Astrocyte of the hippocampus (primary cell): ENCODE measurements at regions not wholly inside any gene's neighbourhood (a gene's known extent, or its start where the extent isn't known, plus 50 kb on each side); places are given as distances from the start of the nearest gene placed in this dataset.
"Not testable (repeated sequence)": the region's sequence is repeated elsewhere in the genome, so short reads cannot be mapped to it uniquely, and the experiment has no call there.

Experiments
- DNase-seq: peaks from one replicate; pipeline ENCODE4 v3.0.0; 2011; ENCODE audit warnings: low read depth, low spot score

DNA sequence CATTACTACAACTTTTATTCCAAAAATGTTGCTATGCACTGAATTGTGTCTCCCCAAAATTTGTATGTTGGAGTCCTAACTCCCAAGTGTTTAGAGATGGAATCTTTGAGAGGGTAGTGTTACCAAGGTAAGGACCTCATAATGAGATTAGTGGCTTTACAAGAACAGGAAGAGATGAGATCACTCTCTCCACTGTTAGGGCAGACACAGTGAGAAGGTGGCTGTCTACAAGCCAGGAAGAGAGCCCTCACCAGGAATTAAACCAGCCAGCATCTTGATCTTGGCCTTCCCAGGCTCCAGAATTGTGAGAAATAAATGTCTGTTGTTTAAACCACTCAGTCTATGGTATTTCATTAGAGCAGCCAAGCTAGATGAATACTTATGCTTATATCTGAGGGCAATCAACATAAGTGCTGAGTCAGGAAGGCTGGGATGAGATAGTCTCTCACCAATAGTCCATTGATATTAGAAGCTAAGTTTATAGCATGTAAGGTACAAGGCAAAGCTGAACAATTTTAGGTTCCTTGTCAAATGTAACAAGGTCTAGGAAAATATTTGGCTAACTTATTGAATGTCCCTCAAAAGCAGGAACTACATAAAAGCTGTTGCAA lies 317.6 kb upstream of the REG3G start:
- DNase-seq = no peak

DNA sequence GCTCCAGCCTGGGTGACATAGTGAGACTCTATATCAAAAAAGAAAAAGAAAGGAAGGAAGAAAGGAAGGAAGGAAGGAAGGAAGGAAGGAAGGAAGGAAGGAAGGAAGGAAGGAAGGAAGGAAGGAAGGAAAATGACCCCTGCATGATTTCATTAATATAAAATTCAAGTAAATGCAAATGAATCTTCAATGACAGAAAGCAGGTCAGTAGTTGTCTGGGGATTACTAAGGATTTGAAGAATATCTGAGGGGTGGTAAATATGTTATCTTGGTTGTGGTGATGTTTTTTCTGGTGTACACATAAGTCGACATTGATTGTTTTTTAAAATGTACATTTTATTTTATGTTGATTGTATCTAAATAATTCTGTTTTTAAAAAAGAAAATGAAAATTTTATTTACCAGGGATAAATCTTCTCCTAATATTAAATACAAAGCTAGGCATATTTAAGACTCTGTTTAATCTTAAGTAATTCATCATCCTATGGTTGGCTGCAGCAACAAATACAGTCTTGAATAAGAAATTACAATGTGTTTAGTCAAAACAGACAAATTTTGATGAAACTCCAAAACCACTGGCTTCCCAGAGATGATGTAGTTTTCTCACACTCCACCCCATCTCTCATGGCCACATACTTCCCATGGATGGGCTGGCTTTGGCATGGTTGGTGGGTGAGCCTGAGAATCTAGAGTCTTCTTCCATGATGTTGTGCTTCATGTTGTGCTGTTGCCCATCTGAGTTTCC lies 314.7 kb upstream of the REG3G start:
- no peak for DNase-seq

DNA sequence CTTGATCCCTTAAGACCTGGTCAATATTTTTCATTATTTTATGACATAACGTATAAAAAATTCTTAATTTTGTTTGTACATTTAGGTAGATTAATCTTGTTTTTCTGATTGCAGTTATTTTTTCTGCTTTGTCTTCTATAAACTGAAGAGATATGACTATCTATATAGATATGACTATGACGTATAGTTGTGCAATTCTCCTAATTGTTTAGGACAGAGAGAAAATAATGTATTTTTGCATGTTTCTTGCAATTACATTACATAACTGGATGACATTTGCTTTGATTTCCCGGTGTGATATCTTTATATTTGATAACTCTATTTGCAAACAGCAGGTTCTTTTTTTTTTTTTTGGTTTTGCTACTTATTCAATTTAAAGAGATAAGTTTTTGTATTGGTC lies 310.2 kb upstream of the REG3G start:
- no peak for DNase-seq

DNA sequence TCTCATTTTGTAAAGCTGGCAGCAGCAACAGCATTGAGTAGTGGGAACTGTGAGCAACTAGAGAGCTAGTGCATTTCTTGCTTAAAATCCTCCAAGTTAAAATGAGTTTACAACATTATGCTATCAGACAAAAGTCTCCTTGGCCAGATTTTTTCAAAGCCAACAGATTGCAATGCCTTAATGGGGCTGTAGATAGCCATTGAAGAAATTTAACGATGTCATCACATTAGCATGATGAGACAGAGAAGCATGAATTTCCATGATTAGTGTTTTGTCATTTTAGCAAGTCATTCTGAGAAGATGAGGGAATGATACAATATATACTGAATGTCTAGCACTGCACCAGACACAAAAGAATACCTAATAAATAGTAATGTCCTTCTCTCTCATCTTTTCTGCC lies 307.5 kb upstream of the REG3G start:
- DNase-seq = peak; percentile 16

DNA sequence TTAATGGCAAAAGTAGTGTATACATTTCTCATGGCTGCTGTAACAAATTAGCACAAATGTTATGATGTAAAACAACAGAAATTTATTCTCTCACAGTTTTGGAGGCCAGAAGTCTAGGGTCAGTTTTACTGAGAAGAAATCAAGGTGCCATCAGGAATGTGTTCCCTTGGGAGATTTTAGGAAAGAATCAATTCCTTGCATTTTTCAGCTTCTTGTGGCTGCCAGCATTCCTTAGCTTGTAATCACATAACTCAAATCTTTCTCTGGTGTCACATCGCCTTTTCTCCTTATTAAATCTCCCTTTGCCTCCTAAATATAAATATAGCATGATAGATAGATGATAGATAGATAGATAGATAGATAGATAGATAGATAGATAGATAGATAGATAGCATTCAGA lies 307.0 kb upstream of the REG3G start:
- peak; percentile 63 for DNase-seq

DNA sequence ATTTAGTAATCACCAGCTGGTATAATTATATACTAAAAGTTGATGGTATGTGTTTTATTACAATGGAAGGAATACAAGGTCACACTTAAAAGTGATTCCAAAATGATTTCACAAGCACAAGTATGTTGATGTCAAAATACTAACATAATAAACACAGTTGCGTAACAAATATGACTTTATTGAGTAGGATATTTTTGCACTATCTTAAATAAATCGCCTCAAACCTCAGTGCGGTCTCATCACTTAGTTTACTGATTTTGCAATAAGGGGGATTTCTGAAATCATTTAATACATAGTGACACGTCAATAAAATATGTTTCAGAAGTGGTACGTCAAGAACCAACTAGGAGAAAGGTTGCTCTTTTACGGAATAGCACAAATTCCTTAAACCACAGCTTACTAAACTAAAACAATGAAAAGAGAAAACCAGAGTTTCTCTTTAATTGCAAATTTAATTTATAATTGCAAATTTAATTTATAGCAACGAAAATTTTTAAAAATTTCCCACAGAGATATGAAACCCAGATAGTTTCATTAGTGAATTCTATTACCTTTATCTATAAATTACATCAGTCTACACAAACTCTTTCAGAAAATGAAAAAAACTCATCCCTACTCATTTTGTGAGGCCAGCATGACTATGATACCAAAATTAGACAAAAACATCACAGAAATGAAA lies 304.0 kb upstream of the REG3G start:
- DNase-seq = no peak

DNA sequence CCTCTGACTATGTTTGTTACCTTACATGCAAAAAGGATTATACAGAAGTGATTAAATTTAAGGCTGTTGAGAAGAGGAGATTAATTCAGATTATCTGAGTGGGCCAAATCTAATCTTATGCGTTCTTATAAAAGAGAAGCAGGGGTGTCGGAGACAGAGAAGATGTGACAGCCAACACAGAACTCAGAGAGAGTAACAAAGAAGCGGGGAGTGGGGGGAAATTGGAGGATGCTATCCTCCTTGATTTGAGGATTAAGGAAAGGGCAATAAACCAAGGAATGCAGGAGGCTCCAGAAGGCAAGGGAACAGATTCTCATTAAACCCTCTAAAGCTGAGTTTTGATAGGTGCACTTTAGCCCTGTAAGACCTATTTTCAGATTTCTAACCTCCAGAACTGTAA lies 291.3 kb upstream of the REG3G start:
- no peak for DNase-seq

DNA sequence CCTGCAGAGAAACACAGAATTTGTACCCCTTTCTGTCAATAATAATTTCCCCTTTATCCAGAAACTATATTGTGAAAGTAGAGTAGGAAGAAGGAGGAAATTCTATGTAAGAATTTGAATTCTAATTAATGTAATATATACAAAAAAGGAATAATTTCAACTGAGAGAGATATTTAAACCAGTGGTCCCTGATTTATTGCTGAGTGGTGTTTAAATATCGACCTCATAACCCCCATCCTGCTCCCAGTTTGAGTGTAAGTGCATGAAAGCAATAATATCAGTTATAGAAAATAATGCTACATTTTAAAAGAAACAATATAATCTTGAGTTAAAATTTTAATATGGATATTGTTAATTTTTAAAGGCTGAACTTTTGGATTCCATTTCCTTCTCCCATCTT lies 286.2 kb upstream of the REG3G start:
- no peak for DNase-seq

DNA sequence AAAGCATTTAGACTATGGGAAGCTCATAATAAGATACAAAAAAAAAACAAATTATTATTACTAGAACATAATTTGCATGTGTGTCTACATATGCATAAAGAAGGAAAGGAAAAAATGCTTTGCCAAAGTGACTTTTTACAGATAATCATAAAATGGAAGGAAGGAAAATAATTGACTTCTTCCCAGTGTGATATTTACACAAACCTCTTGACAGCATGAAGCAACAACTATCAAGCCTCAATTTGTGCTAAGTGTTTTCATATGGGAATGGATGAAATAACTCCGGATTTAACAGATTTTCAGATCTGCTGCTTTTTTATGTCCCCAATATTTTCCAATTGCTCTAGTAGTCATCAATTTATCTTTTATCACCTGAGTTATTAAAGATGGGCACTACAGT lies 275.9 kb upstream of the REG3G start:
- DNase-seq = no peak

DNA sequence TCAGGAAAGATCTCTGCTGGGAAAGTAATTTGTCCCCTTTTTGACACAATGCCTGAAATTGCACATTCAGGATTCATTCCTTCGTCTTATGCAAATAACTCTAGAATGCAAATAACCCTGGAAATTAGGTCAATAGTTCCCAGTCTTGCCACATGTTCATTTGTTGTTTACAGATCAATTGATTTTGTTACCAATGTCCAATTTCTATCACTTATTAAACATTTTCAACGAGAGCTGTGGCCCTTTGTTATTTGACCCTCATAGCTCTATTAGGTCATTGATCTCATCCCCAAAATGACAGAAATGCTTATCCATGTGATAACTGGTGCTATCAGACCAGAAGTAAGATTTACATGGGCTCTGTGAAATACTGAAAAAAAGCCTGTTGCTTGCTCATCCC lies 275.3 kb upstream of the REG3G start:
- no peak for DNase-seq

DNA sequence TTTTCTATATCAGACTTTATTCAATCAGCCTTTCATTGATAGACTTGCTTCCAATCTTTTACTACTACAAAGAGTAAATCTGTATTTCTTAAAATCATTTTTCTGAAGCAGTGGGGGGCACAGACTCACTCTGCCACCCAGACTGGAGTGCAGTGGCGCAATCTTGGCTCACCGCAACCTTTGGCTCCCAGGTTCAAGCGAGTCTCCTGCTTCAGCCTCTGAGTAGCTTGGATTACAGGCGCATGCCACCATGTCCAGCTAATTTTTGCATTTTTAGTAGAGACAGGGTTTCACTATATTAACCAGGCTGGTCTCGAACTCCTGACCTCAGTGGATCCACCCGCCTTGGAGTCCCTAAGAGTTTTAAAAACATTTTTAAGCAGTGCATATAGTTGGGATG lies 270.6 kb upstream of the REG3G start:
- no peak for DNase-seq

DNA sequence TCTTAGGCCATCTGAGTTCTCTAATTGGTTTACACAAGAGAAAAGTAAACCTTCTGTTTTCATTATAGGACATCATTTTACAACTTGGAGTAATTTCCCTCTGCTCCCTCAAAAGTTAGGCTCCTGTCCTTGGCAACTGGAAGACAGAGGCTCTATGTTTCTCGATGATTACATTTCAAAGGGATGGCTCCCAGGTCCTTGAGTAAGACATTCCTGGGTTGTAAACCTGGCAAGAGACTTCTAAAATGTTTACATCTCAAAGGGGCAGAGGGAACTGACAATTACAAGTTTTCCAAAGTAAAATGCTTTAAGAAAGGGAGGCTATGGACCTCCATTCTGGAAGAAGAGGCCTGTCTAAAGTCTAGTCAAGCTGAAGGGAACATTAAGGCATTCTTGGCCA lies 268.3 kb upstream of the REG3G start:
- no peak for DNase-seq

DNA sequence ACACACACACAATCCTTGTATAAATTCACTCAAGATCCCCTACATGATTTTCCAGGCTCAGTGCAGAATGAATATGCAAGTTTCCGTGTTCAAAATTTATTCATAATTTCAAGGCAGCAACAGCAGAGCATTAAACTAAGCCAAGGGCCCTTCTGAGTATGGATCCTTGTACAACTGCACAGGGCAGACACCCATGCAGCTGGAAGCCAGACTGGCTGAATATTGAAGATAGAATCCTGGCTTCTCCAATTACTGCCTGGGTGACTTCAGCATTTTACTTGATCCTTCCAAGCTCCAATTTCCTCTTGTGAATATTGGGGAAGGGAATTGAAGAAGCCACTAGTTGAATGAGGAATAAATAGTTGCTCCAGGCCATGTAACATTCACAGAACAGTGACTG lies 267.9 kb upstream of the REG3G start:
- DNase-seq = no peak

DNA sequence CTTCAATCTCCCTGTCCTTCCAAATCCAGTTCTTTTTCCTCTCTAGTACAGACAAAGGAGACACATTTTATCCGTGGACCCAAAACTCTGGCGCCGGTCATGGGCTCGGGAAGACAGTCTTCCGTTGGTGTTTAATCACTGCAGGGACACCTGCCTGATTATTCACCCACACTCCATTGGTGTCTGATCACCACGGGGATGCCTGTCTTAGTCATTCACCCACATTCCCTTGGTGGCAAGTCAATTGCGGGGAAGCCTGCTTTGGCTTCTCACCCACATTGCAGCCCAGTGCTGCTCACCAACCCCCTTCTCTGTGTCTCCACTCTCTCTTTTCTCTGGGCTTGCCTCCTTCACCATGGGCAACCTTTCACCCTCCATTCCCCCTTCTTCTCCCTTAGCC lies 266.7 kb upstream of the REG3G start:
- not testable (repeated sequence) for DNase-seq

DNA sequence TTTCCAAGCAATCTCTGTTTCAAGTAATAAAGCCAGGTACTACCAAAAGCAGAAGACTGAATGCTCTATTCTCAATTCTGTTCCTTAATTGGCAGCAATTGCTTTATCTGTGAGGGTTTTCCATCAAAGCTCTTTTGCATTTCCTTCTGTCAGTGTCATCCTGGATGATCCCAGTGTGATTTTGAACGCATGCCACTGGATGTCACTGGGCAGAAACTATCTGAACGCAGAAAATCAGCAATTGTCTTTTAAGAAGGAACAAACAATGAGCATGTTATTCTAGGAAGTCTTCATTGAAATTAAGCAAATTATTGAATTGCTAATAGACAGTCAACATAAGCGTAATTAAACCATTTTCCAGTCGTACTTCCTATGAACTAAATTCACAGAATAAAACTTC lies 259.0 kb upstream of the REG3G start:
- DNase-seq = no peak

DNA sequence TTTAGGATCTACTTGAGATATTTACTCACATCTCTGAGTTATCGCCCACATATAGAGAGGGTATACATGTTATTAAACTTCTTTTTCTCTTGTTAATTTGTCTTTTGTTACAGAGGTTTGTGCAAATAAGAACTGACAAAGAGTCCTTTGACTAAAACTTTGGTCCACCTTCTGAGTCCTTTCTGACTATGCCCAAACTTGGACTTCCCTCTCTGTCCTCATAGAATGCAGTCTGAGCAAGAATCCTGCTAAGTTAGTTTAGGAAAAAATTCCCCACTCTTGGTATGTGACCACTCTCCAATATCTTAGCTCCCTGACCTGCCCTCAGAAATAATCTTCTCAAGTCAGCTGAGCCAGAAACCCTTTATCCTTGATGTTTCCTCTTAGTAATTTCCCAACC lies 257.5 kb upstream of the REG3G start:
- DNase-seq = no peak

DNA sequence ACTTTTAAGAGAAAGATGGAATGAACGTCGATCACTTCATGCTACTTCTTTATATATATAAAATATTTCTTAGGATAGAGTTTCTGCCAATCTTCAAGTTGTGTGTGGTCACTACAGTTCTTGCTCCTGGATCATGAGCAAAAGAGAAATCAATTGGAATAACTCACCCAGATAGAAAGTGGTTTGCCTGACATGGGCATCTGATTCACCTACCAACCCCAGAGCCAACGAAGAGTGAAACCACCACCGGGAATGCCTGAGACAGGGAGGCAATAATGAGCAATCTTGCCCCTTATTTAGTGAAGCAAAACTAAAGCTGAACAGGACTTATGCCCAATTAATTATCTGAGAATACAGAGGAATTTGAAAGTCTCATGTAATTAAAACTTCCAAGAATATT lies 250.2 kb upstream of the REG3G start:
- DNase-seq = peak; percentile 14

DNA sequence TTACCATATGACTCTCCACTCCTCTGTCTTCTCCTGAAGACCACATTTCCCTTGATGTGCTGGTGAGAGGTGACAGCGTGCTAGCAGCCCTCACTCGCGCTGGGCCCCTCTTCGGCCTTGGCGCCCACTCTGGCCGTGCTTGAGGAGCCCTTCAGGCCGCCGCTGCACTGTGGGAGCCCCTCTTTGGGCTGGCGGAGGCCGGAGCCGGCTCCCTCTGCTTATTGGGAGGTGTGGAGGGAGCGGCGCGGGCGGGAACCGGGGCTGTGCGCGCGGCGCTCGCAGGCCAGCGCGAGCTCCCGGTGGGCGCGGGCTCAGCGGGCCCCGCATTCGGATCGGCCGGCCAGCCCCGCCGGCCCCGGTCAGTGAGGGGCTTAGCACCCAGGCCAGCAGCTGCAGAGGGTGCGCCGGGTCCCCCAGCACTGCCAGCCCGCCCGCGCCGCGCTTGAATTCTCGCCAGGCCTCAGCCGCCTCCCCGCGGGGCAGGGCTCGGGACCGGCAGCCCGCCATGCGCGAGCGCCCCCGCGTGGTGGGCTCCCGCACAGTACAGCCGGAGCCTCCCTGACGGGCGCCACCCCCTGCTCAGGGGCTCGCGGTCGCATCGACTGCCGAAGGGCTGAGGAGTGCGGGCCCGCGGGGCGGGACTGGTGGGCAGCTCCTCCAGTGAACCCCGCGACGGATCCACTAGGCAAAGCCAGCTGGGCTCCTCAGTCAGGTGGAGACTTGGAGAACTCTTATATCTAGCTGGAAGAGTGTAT lies 246.6 kb upstream of the REG3G start:
- no peak for DNase-seq

DNA sequence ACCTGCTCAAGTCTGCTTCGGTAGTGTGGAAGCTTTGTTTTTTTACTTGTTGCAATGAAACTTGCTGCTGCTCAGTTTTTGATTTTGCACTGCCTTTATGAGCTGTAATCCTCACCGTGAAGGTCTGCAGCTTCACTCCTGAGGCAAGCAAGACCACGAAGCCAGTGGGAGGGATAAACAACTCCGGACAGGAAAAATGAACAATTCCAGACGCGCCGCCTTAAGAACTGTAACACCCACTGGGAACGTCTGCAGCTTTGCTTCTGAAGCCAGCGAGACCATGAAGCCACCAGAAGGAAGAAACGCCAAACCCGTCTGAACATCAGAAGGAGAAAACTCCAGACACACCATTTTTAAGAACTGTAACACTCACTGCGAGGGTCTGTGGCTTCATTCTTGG lies 245.7 kb upstream of the REG3G start:
- no peak for DNase-seq

DNA sequence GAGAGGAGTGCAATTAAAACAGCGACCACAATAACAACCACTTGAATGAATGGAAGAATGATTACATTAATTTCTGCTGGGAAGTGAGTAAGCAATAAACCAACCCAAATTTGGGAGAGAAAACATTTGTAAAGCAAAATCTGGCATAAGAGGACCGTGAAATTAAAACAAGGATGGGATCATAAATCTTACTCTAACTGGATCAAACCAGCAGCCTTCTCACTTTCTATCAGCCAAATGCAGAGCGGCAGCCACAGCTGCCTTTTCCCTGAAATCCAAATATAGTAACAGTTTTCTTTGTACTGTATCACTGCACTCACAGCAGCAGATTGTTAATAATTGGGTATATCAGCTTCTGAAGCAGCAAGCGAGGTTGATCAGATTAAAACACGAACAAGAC lies 245.2 kb upstream of the REG3G start:
- DNase-seq = no peak

DNA sequence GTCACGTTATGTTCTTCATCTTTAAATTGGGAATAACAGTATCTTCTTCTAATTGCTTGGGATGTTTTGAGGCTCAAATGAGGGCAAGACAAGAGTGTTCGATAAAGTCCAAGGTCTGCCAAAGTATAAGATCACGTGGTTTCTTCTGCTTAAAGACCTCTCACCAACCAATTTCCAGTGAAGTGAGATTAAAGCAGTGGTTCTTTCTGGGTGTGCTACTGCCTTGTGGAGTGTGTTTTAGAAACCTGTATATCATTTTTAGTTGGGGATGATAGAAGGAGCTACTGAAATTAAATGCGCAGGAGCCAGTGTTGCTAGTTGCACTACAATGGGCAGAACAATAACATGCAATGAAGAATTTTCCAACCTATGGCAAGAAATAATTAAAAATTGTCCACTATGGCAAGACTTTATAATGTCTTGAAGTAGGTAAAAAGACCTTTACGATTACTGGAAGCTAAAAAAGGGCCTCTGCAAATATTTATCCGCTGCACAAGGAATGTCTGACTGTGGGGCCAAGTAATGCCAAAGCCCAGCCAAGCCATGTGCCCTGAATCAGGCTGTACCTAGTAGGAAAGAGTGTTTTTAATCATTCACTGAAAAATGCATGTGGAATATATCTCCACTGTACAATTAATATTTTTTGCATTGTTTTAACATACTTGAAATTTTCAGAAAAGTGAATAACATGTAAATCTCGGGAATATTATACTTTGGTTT lies 244.5 kb upstream of the REG3G start:
- no peak for DNase-seq

DNA sequence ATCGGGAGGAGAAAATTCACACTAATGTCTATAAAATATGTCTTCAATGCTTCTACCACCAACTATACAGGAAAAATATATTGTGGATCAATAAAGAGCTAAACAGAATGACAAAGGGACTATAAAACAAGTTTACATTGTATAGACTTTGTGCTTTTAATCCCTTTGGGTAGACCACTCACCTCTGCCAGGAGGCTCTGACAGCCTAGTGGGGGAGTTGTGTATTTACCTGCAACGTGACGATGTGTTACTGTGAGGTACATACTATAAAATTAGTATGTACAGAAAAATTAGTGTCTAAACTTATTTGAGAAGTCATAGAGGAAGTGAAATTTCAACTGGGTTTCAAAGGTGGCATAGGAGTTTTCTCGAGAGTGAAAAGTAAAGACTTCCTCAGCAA lies 243.3 kb upstream of the REG3G start:
- DNase-seq = no peak
